H1 (cell line): ENCODE measurements at regions not wholly inside any gene's neighbourhood (a gene's known extent, or its start where the extent isn't known, plus 50 kb on each side); places are given as distances from the start of the nearest gene placed in this dataset.

ENCODE experiments used
- CTCF ChIA-PET: fragments of 300-600 bp; sonication (Branson Sonifier 250); formaldehyde crosslinking; loops from one replicate; lab custom pipeline; 2021; ENCODE audit not compliant: partially characterized antibody; lab: Charles Lee
- POLR2A ChIA-PET: fragments of 300-600 bp; sonication (Branson Sonifier 250); formaldehyde crosslinking; loops from one replicate; lab custom pipeline; 2021; ENCODE audit warnings: inconsistent platforms; ENCODE audit not compliant: partially characterized antibody; lab: Charles Lee
- DNase-seq, 2 experiments: peaks; one replicate each; pipeline versions ENCODE4 v3.0.0 to v3.0.0-alpha.2; 2010 to 2022; ENCODE audit warnings: low spot score in 2 of 2, low read depth in 1 of 2, mixed read lengths in 1 of 2
- FAIRE-seq: peaks from 2 replicates; lab custom pipeline; 2011; peaks lifted over from hg19 to GRCh38; lab: Jason Lieb, UNC
- H2AFZ ChIP-seq: 2 replicates; pipeline ENCODE4 v1.8.1; 2012; ENCODE audit warnings: low read length, inconsistent platforms
- H2AK5ac ChIP-seq: 2 replicates; pipeline ENCODE4 v1.6.1; 2013; ENCODE audit warnings: low read depth, low read length
- H2BK120ac ChIP-seq: replicated peaks from 2 replicates; pipeline ENCODE3; 2013; ENCODE audit warnings: low read depth, low read length, inconsistent platforms
- H2BK12ac ChIP-seq: 2 replicates; pipeline ENCODE4 v1.6.1; 2013; ENCODE audit warnings: low read depth, low read length
- H2BK15ac ChIP-seq: 2 replicates; pipeline ENCODE4 v1.6.1; 2013; ENCODE audit warnings: low read length
- H2BK20ac ChIP-seq: 2 replicates; pipeline ENCODE4 v1.6.1; 2013; ENCODE audit warnings: low read length
- H2BK5ac ChIP-seq: 2 replicates; pipeline ENCODE4 v1.6.1; 2013; ENCODE audit warnings: low read depth, low read length
- H3K14ac ChIP-seq: 2 replicates; pipeline ENCODE4 v1.6.1; 2013; ENCODE audit warnings: inconsistent platforms; ENCODE audit not compliant: insufficient read length
- H3K18ac ChIP-seq: 2 replicates; pipeline ENCODE4 v1.6.1; 2013; ENCODE audit warnings: low read length; ENCODE audit errors: extremely low read depth
- H3K23ac ChIP-seq: 2 replicates; pipeline ENCODE4 v1.6.1; 2013; ENCODE audit warnings: inconsistent platforms; ENCODE audit not compliant: insufficient read length
- H3K23me2 ChIP-seq: 2 replicates; pipeline ENCODE4 v1.6.1; 2013; ENCODE audit warnings: low read depth, low read length
- H3K27ac ChIP-seq: 2 replicates; pipeline ENCODE4 v1.6.1; 2011; ENCODE audit warnings: low read depth, low read length, inconsistent platforms
- H3K27me3 ChIP-seq, 4 experiments: replicated peaks in 1 of 4; 1 replicate in 1 of 4; 2 replicates in 3 of 4; pipeline versions ENCODE4 v1.6.1 to v1.8.1; 2011 to 2013; ENCODE audit warnings: low read length in 3 of 4, mild to moderate bottlenecking in 3 of 4, inconsistent platforms in 2 of 4, mixed read lengths in 2 of 4, moderate library complexity in 1 of 4; ENCODE audit not compliant: control insufficient read depth in 3 of 4, insufficient read depth in 3 of 4; ENCODE audit errors: extremely low read depth in 1 of 4
- H3K36me3 ChIP-seq, 4 experiments: 2 replicates each; pipeline versions ENCODE4 v1.6.1 to v1.8.1; 2011 to 2013; ENCODE audit warnings: mild to moderate bottlenecking in 4 of 4, low read length in 3 of 4, moderate library complexity in 2 of 4, control low read depth in 1 of 4, inconsistent platforms in 1 of 4; ENCODE audit not compliant: insufficient read depth in 4 of 4, control insufficient read depth in 2 of 4
- H3K4ac ChIP-seq: replicated peaks from 2 replicates; pipeline ENCODE3; 2013; ENCODE audit warnings: low read length, low read depth, mixed read lengths, inconsistent platforms; ENCODE audit not compliant: insufficient read length
- H3K4me1 ChIP-seq, 4 experiments: replicated peaks in 1 of 4; 1 replicate in 1 of 4; 2 replicates in 3 of 4; pipeline versions ENCODE4 v1.6.1 to v1.8.1; 2011 to 2013; ENCODE audit warnings: low read length in 3 of 4, inconsistent platforms in 2 of 4, mixed read lengths in 1 of 4; ENCODE audit not compliant: insufficient read depth in 4 of 4, control insufficient read depth in 3 of 4
- H3K4me2 ChIP-seq, 2 experiments: 2 replicates each; pipeline versions ENCODE4 v1.6.1 to v1.8.1; 2011 to 2013; ENCODE audit warnings: low read depth in 2 of 2, low read length in 2 of 2, control low read depth in 1 of 2, inconsistent platforms in 1 of 2, mild to moderate bottlenecking in 1 of 2; ENCODE audit not compliant: insufficient read depth in 1 of 2
- H3K4me3 ChIP-seq, 4 experiments: fragments of 200-600, 300-600 bp in 1 of 4; sonication (generic), shearing (Covaris generic), sonication (Bioruptor Twin) in 1 of 4; 2 replicates each; pipeline versions ENCODE4 v1.5.1 to v1.8.1; 2011 to 2016; ENCODE audit warnings: low read length in 4 of 4, low read depth in 3 of 4, control low read depth in 2 of 4, inconsistent platforms in 2 of 4, mild to moderate bottlenecking in 2 of 4, mixed read lengths in 1 of 4, moderate library complexity in 1 of 4; ENCODE audit not compliant: insufficient read depth in 2 of 4; ENCODE audit errors: extremely low read depth in 1 of 4
- H3K56ac ChIP-seq: replicated peaks from 2 replicates; pipeline ENCODE3; 2013; ENCODE audit warnings: low read depth, mild to moderate bottlenecking, mixed read lengths, low read length, inconsistent platforms; ENCODE audit not compliant: insufficient read length
- H3K79me1 ChIP-seq: 2 replicates; pipeline ENCODE4 v1.6.1; 2013; ENCODE audit warnings: low read depth, low read length, control low read depth
- H3K79me2 ChIP-seq, 2 experiments: 2 replicates each; pipeline versions ENCODE4 v1.6.1 to v1.8.1; 2012 to 2013; ENCODE audit warnings: low read length in 2 of 2, mild to moderate bottlenecking in 2 of 2, inconsistent platforms in 1 of 2; ENCODE audit not compliant: insufficient read depth in 2 of 2, control insufficient read depth in 1 of 2
- H3K9ac ChIP-seq, 4 experiments: replicated peaks in 1 of 4; 1 replicate in 1 of 4; 2 replicates in 3 of 4; pipeline versions ENCODE4 v1.6.1 to v1.8.1; 2011 to 2013; ENCODE audit warnings: low read depth in 3 of 4, low read length in 3 of 4, control low read depth in 2 of 4, mild to moderate bottlenecking in 2 of 4, moderate library complexity in 2 of 4, inconsistent platforms in 1 of 4; ENCODE audit errors: extremely low read depth in 1 of 4
- H3K9me3 ChIP-seq, 2 experiments: 2 replicates each; pipeline versions ENCODE4 v1.6.1 to v1.8.1; 2012 to 2013; ENCODE audit warnings: mild to moderate bottlenecking in 2 of 2, moderate library complexity in 2 of 2, control low read depth in 1 of 2, inconsistent platforms in 1 of 2, low read depth in 1 of 2, low read length in 1 of 2, mixed read lengths in 1 of 2; ENCODE audit not compliant: insufficient read depth in 2 of 2
- H4K20me1 ChIP-seq, 2 experiments: replicated peaks in 1 of 2; 2 replicates each; pipeline versions ENCODE3 to v1.8.1; 2011 to 2013; ENCODE audit warnings: inconsistent platforms in 2 of 2, low read length in 2 of 2, mild to moderate bottlenecking in 1 of 2; ENCODE audit not compliant: insufficient read depth in 2 of 2, control insufficient read depth in 1 of 2
- H4K5ac ChIP-seq: 2 replicates; pipeline ENCODE4 v1.6.1; 2013; ENCODE audit warnings: low read length, low read depth, mixed read lengths, inconsistent platforms; ENCODE audit not compliant: insufficient read length
- H4K8ac ChIP-seq: 2 replicates; pipeline ENCODE4 v1.8.0; 2013; ENCODE audit warnings: mild to moderate bottlenecking, moderate library complexity, low read length, inconsistent platforms; ENCODE audit not compliant: insufficient read depth; ENCODE audit errors: extremely low read depth
- H4K91ac ChIP-seq: replicated peaks from 2 replicates; pipeline ENCODE3; 2013; ENCODE audit warnings: low read length, mixed read lengths, inconsistent platforms; ENCODE audit not compliant: insufficient read length
- ATF3 ChIP-seq: IDR thresholded peaks from 2 replicates; pipeline ENCODE4 v1.6.1; 2011; ENCODE audit warnings: low read depth, mild to moderate bottlenecking, low read length; ENCODE audit not compliant: insufficient read depth
- BCL11A ChIP-seq, 2 experiments: IDR thresholded peaks; one replicate each; pipeline ENCODE4 v1.6.1; 2011; ENCODE audit warnings: low read depth in 2 of 2, low read length in 2 of 2, mild to moderate bottlenecking in 2 of 2
- CHD2 ChIP-seq: IDR thresholded peaks from 2 replicates; pipeline ENCODE4 v1.6.1; 2012; ENCODE audit warnings: low read length, improper control_type of control experiment
- HDAC2 ChIP-seq, 2 experiments: fragments of 300-600 bp in 1 of 2; sonication (generic) in 1 of 2; IDR thresholded peaks; 2 replicates each; pipeline ENCODE4 v1.6.1; 2011 to 2012; ENCODE audit warnings: low read depth in 2 of 2, low read length in 2 of 2, mild to moderate bottlenecking in 2 of 2, moderate library complexity in 2 of 2, borderline replicate concordance in 1 of 2, inconsistent platforms in 1 of 2
- MAFK ChIP-seq: IDR thresholded peaks from 2 replicates; pipeline ENCODE4 v1.6.1; 2012; ENCODE audit warnings: low read depth, mild to moderate bottlenecking, improper control_type of control experiment, low read length
- RBBP5 ChIP-seq: IDR thresholded peaks from 2 replicates; pipeline ENCODE4 v1.7.1; 2012; ENCODE audit warnings: low read depth, mild to moderate bottlenecking, inconsistent platforms, low read length, moderate library complexity, borderline replicate concordance
- SIX5 ChIP-seq: IDR thresholded peaks from 2 replicates; pipeline ENCODE4 v1.6.1; 2011; ENCODE audit warnings: mild to moderate bottlenecking, low read depth, low read length
- SP1 ChIP-seq: IDR thresholded peaks from 2 replicates; pipeline ENCODE4 v1.6.1; 2011; ENCODE audit warnings: low read depth, low read length
- SP4 ChIP-seq: IDR thresholded peaks from 2 replicates; pipeline ENCODE4 v1.6.1; 2012; ENCODE audit warnings: low read length, inconsistent platforms
- ZNF274 ChIP-seq: IDR thresholded peaks from 2 replicates; pipeline ENCODE4 v1.7.0; 2012; ENCODE audit warnings: low read length, borderline replicate concordance; ENCODE audit errors: extremely low read depth
- WGBS, 2 experiments: shearing (Covaris generic) in 1 of 2; methylation state at CpG; one replicate each; pipeline versions ENCODE4 v1.1.6 to v1.1.7; 2013 to 2015; ENCODE audit warnings: low lambda C conversion rate in 2 of 2, mixed read lengths in 2 of 2, inconsistent platforms in 1 of 2, low coverage in 1 of 2, missing lambda C conversion rate in 1 of 2; ENCODE audit not compliant: insufficient replicate concordance in 2 of 2, insufficient coverage in 1 of 2, insufficient read length in 1 of 2; ENCODE audit errors: extremely low coverage in 1 of 2, missing lambda C conversion rate in 1 of 2; 5-methylcytosine and 5-hydroxymethylcytosine counted together

DNA sequence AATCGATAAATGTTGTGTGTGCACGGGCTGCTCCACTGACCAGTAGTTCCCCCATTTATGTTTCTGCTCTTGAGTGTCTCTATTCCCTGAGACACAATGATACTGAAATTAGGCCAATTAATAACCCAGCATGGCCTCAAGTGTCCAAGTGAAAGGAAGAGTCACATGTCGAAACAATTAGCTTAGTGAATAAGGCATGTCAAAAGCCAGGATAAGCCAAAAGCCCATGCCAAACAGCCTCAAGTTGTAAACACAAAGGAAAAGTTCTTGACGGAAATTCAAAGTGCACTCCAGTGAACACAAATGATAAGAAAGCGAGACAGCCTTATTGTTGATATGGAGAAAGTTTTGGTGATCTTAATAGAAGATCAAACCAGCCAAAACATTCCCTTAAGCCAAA, 167.1 kb upstream of the C1QTNF7 start:
- POLR2A ChIA-PET = no interaction called here
- no peak overlapping the region for H3K4me3 ChIP-seq
- H3K14ac ChIP-seq = no peak overlapping the region
- no peak overlapping the region for H2BK120ac ChIP-seq
- H2AFZ ChIP-seq = no peak overlapping the region
- no peak overlapping the region for H2BK20ac ChIP-seq
- H3K27me3 ChIP-seq = peaks cover 0 to 3% (median 0%) of the 10 kb centered on the region in 4 experiments; a peak in 1 of 7 replicates
- no peaks in the 10 kb centered on the region for H3K79me2 ChIP-seq
- H3K79me1 ChIP-seq = no peaks in the 10 kb centered on the region
- no peaks in the 10 kb centered on the region for H3K9me3 ChIP-seq
- H3K36me3 ChIP-seq = no peaks in the 10 kb centered on the region
- no peak overlapping the region for H4K91ac ChIP-seq
- H2AK5ac ChIP-seq = no peak overlapping the region
- H2BK12ac ChIP-seq = no peak overlapping the region
- no peak overlapping the region for H2BK15ac ChIP-seq
- TF ChIP-seq SP1 (no peak), RBBP5 (no peak), HDAC2 (IDR thresholded peaks at IDR 0.05; ENCODE audit: borderline replicate concordance in 1 of 2, low read depth in 2 of 2, low read length in 2 of 2) (no peak), BCL11A (IDR thresholded peaks at IDR 0.05; ENCODE audit: low read depth in 2 of 2, low read length in 2 of 2) (no peak), CHD2 (no peak), ATF3 (no peak), MAFK (no peak), ZNF274 (no peak), SIX5 (no peak), SP4 (no peak)
- H3K18ac ChIP-seq = no peak overlapping the region
- no peaks in the 10 kb centered on the region for H3K23me2 ChIP-seq
- no peak overlapping the region for H4K8ac ChIP-seq
- no peak for DNase-seq
- H3K4ac ChIP-seq = no peak overlapping the region
- no peak overlapping the region for H3K4me2 ChIP-seq
- H3K23ac ChIP-seq = no peak overlapping the region
- CTCF ChIA-PET = interaction anchor here (0.6 to 0.7 kb wide), 2 partner anchors 24 to 433 kb away, joined by 3 read pairs; no protein-coding TSS in a partner anchor
- H4K5ac ChIP-seq = no peak overlapping the region
- H3K9ac ChIP-seq = no peak overlapping the region
- H3K27ac ChIP-seq = no peak overlapping the region
- H3K56ac ChIP-seq = no peak overlapping the region
- 66% methylated on average over 5 of the region's 5 CpGs; no CpG with 5 or more reads in 1 of the 2 experiments for WGBS, 2 experiments
- H2BK5ac ChIP-seq = no peak overlapping the region
- no peaks in the 10 kb centered on the region for H4K20me1 ChIP-seq
- H3K4me1 ChIP-seq = peaks cover 0 to 1% (median 0%) of the 10 kb centered on the region in 4 experiments; a peak in 2 of 7 replicates
- FAIRE-seq = no peak
